WERI-Rb-1 (cell line): ENCODE measurements at regions not wholly inside any gene's neighbourhood (a gene's known extent, or its start where the extent isn't known, plus 50 kb on each side); places are given as distances from the start of the nearest gene placed in this dataset.

ENCODE experiments used
- DNase-seq: peaks from one replicate; pipeline ENCODE4 v3.0.0-alpha.2; 2020
- H3K27ac ChIP-seq: fragments of 250-450 bp; sonication (Bioruptor Pico); 2 replicates; pipeline ENCODE4 v1.5.1; 2020; ENCODE audit warnings: mild to moderate bottlenecking, moderate library complexity
- H3K27me3 ChIP-seq: fragments of 250-450 bp; sonication (Bioruptor Pico); 2 replicates; pipeline ENCODE4 v1.5.1; 2021; ENCODE audit warnings: mild to moderate bottlenecking, low read depth, moderate library complexity; ENCODE audit not compliant: insufficient read depth, severe bottlenecking
- H3K36me3 ChIP-seq: fragments of 250-450 bp; sonication (Bioruptor Pico); 2 replicates; pipeline ENCODE4 v1.5.1; 2020; ENCODE audit warnings: mild to moderate bottlenecking, moderate library complexity
- H3K4me3 ChIP-seq: 2 replicates; pipeline ENCODE4 v1.5.1; 2011; ENCODE audit warnings: low read depth, mild to moderate bottlenecking, control low read depth, low read length
- H3K9me3 ChIP-seq: fragments of 250-450 bp; sonication (Bioruptor Pico); 2 replicates; pipeline ENCODE4 v1.5.1; 2021; ENCODE audit warnings: mild to moderate bottlenecking, moderate library complexity; ENCODE audit not compliant: severe bottlenecking
- CTCF ChIP-seq: IDR thresholded peaks from 2 replicates; pipeline ENCODE4 v1.5.1; 2011; ENCODE audit warnings: low read depth, mild to moderate bottlenecking, control low read depth, inconsistent platforms, low read length

GRCh38 chr5:117212866-117213265, 638.2 kb upstream of the SEMA6A start:
- no peak overlapping the region for H3K4me3 ChIP-seq
- no peak for TF ChIP-seq CTCF
- H3K27ac ChIP-seq = no peak overlapping the region
- H3K36me3 ChIP-seq = no peaks in the 10 kb centered on the region
- peaks cover 2% of the 10 kb centered on the region for H3K9me3 ChIP-seq
- H3K27me3 ChIP-seq = no peaks in the 10 kb centered on the region
- no peak for DNase-seq

GRCh38 chr5:117210796-117211195, 636.2 kb upstream of the SEMA6A start:
- no peak for TF ChIP-seq CTCF
- DNase-seq = no peak

GRCh38 chr5:117209479-117209878, 634.9 kb upstream of the SEMA6A start:
- Histone ChIP-seq H3K36me3 (no peaks in the 10 kb centered on the region), H3K9me3 (peaks cover 2% of the 10 kb centered on the region), H3K27me3 (no peaks in the 10 kb centered on the region), H3K4me3 (no peak overlapping the region), H3K27ac (no peak overlapping the region)
- no peak for TF ChIP-seq CTCF
- DNase-seq = no peak

More at GRCh38 chr5:117210796-117211195, 636.2 kb upstream of the SEMA6A start:
- Histone ChIP-seq H3K27ac (no peak overlapping the region), H3K9me3 (peaks cover 2% of the 10 kb centered on the region), H3K27me3 (no peaks in the 10 kb centered on the region), H3K4me3 (no peak overlapping the region), H3K36me3 (no peaks in the 10 kb centered on the region)

GRCh38 chr5:117207088-117207668, 632.6 kb upstream of the SEMA6A start:
- H3K9me3 ChIP-seq = no peaks in the 10 kb centered on the region
- no peaks in the 10 kb centered on the region for H3K27me3 ChIP-seq
- no peaks in the 10 kb centered on the region for H3K36me3 ChIP-seq
- H3K4me3 ChIP-seq = no peak overlapping the region
- DNase-seq = no peak
- TF ChIP-seq CTCF = no peak
- no peak overlapping the region for H3K27ac ChIP-seq

- Histone ChIP-seq H3K4me3 (peak overlapping the region; percentile 23), H3K9me3 (no peaks in the 10 kb centered on the region), H3K27ac (peak overlapping the region; percentile 96), H3K36me3 (no peaks in the 10 kb centered on the region), H3K27me3 (no peaks in the 10 kb centered on the region)
- TF ChIP-seq CTCF = no peak
- no peak for DNase-seq
These were observed 631.3 kb upstream of the SEMA6A start for GRCh38 chr5:117205894-117206293.
